ENCODE measurements at regions not wholly inside any gene's neighbourhood (a gene's known extent, or its start where the extent isn't known, plus 50 kb on each side); places are given as distances from the start of the nearest gene placed in this dataset.

DNA sequence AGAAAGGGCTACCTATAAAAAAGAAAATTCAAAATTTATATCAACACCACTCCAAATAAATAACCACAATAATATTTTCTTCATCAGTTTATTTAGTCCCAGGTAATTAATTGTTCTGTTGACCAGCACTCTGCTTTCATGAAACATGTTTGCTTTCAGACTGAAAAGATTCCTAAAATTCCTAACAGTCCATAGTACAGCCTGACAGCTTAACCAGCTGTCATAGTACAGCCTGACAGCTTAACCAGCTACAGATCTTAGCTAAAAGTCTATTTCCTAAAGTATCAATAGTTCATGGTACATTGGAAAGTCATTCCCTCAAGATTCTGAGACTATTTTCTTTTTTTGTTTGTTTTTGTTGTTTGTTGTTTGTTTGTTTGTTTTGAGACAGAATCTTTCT is 144.1 kb upstream of the DDX53 start:
- no peak for TF ChIP-seq TCF4 (CRISPR knock-in tag; IDR thresholded peaks at IDR 0.05; ENCODE audit: borderline replicate concordance)
- TF ChIP-seq BACH2 (CRISPR knock-in tag; IDR thresholded peaks at IDR 0.05; ENCODE audit: borderline replicate concordance): no peak
- TF ChIP-seq, protein P1, sequence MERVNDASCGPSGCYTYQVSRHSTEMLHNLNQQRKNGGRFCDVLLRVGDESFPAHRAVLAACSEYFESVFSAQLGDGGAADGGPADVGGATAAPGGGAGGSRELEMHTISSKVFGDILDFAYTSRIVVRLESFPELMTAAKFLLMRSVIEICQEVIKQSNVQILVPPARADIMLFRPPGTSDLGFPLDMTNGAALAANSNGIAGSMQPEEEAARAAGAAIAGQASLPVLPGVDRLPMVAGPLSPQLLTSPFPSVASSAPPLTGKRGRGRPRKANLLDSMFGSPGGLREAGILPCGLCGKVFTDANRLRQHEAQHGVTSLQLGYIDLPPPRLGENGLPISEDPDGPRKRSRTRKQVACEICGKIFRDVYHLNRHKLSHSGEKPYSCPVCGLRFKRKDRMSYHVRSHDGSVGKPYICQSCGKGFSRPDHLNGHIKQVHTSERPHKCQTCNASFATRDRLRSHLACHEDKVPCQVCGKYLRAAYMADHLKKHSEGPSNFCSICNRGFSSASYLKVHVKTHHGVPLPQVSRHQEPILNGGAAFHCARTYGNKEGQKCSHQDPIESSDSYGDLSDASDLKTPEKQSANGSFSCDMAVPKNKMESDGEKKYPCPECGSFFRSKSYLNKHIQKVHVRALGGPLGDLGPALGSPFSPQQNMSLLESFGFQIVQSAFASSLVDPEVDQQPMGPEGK (CRISPR knock-in tag; IDR thresholded peaks at IDR 0.05; ENCODE audit: borderline replicate concordance): no peak
- no peak for TF ChIP-seq ZFP3 (CRISPR knock-in tag; IDR thresholded peaks at IDR 0.05)
